Endothelial cell of umbilical vein (primary cell): ENCODE measurements at regions not wholly inside any gene's neighbourhood (a gene's known extent, or its start where the extent isn't known, plus 50 kb on each side); places are given as distances from the start of the nearest gene placed in this dataset.

Experiments used
- BruUV-seq: library from RNA; stranded (reverse); fragments of 400-500 nt; replicated peaks from 2 replicates; lab custom pipeline; 2021; lab: Mats Ljungman, UMichigan
- CTCF ChIA-PET: fragments of 300-600, 350-600 bp; sonication (Branson Sonifier 250); formaldehyde crosslinking; loops from one replicate; lab custom pipeline; 2021; ENCODE audit warnings: antibody characterized with exemption, inconsistent platforms; lab: Charles Lee
- POLR2A ChIA-PET: fragments of 300-600, 350-600 bp; sonication (Branson Sonifier 250); formaldehyde crosslinking; loops from one replicate; lab custom pipeline; 2021; ENCODE audit warnings: antibody characterized with exemption, inconsistent platforms; lab: Charles Lee
- DNase-seq: peaks from one replicate; pipeline ENCODE4 v3.0.0-alpha.2; 2011; ENCODE audit warnings: low read depth, low spot score
- FAIRE-seq: peaks from 2 replicates; lab custom pipeline; 2011; peaks lifted over from hg19 to GRCh38; lab: Jason Lieb, UNC
- H2AFZ ChIP-seq: 2 replicates; pipeline ENCODE4 v1.6.0; 2012; ENCODE audit warnings: low read depth, low read length, control low read depth, inconsistent platforms
- H3K27ac ChIP-seq: 2 replicates; pipeline ENCODE4 v1.5.1; 2011; ENCODE audit warnings: low read depth, mild to moderate bottlenecking, control low read depth, low read length, moderate library complexity; ENCODE audit not compliant: insufficient read depth
- H3K27me3 ChIP-seq, 2 experiments: 2 replicates each; pipeline versions ENCODE4 v1.6.0 to v1.6.1; 2011; ENCODE audit warnings: low read length in 2 of 2, mixed read lengths in 1 of 2; ENCODE audit not compliant: control insufficient read depth in 2 of 2, insufficient read depth in 2 of 2
- H3K36me3 ChIP-seq, 2 experiments: 2 replicates in 1 of 2; 3 replicates in 1 of 2; pipeline ENCODE4 v1.5.1; 2011; ENCODE audit warnings: low read length in 2 of 2, mild to moderate bottlenecking in 1 of 2, moderate library complexity in 1 of 2; ENCODE audit not compliant: control insufficient read depth in 2 of 2, insufficient read depth in 2 of 2; ENCODE audit errors: extremely low read depth in 1 of 2
- H3K4me1 ChIP-seq: 3 replicates; pipeline ENCODE4 v1.5.1; 2011; ENCODE audit warnings: mild to moderate bottlenecking, low read length; ENCODE audit not compliant: control insufficient read depth, insufficient read depth; ENCODE audit errors: extremely low read depth
- H3K4me2 ChIP-seq: 2 replicates; pipeline ENCODE4 v1.6.1; 2011; ENCODE audit warnings: low read length, control low read depth, mixed read lengths; ENCODE audit not compliant: insufficient read depth
- H3K4me3 ChIP-seq, 3 experiments: fragments of 200-600 bp in 1 of 3; sonication (generic), shearing (Covaris generic) in 1 of 3; replicated peaks in 1 of 3; 2 replicates each; pipeline ENCODE4 v1.5.1; 2011 to 2016; ENCODE audit warnings: control low read depth in 3 of 3, low read length in 3 of 3, mild to moderate bottlenecking in 2 of 3, inconsistent platforms in 1 of 3, low read depth in 1 of 3, moderate library complexity in 1 of 3; ENCODE audit not compliant: insufficient read depth in 1 of 3
- H3K79me2 ChIP-seq: 2 replicates; pipeline ENCODE4 v1.6.0; 2012; ENCODE audit warnings: low read length, inconsistent platforms; ENCODE audit not compliant: control insufficient read depth, insufficient read depth
- H3K9ac ChIP-seq: replicated peaks from 2 replicates; pipeline ENCODE3; 2011; ENCODE audit warnings: low read length, control low read depth; ENCODE audit not compliant: insufficient read depth; ENCODE audit errors: extremely low read depth
- H3K9me1 ChIP-seq: replicated peaks from 3 replicates; pipeline ENCODE4 v1.6.0; 2011; ENCODE audit warnings: mild to moderate bottlenecking, low read length; ENCODE audit not compliant: control insufficient read depth, insufficient read depth; ENCODE audit errors: extremely low read depth
- H3K9me3 ChIP-seq: replicated peaks from 2 replicates; pipeline ENCODE4 v1.5.1; 2012; ENCODE audit warnings: low read length, inconsistent platforms; ENCODE audit not compliant: control insufficient read depth, insufficient read depth
- H4K20me1 ChIP-seq: replicated peaks from 2 replicates; pipeline ENCODE3; 2011; ENCODE audit warnings: mild to moderate bottlenecking, low read length; ENCODE audit not compliant: control insufficient read depth, insufficient read depth; ENCODE audit errors: extremely low read depth
- EZH2 ChIP-seq: IDR thresholded peaks from 2 replicates; pipeline ENCODE4 v1.6.1; 2012; ENCODE audit warnings: borderline replicate concordance, low read depth, mild to moderate bottlenecking, moderate library complexity, low read length, inconsistent platforms; ENCODE audit not compliant: severe bottlenecking
- FOS ChIP-seq: IDR thresholded peaks from 2 replicates; pipeline ENCODE4 v1.6.1; 2011; ENCODE audit warnings: mild to moderate bottlenecking, low read length, moderate library complexity, borderline replicate concordance; ENCODE audit not compliant: insufficient read depth
- GATA2 ChIP-seq: IDR thresholded peaks from 2 replicates; pipeline ENCODE4 v1.7.0; 2011; ENCODE audit warnings: low read depth, mild to moderate bottlenecking, moderate library complexity, mixed read lengths, low read length; ENCODE audit not compliant: insufficient read length, insufficient read depth
- JUN ChIP-seq: IDR thresholded peaks from 2 replicates; pipeline ENCODE4 v1.6.1; 2011; ENCODE audit warnings: borderline replicate concordance, low read depth; ENCODE audit not compliant: insufficient read length, insufficient read depth
- MYC ChIP-seq: IDR thresholded peaks from one replicate; pipeline ENCODE4 v1.6.1; 2011; ENCODE audit warnings: mild to moderate bottlenecking, low read depth, low read length
- POLR2A ChIP-seq: IDR thresholded peaks from 2 replicates; pipeline ENCODE4 v1.6.1; 2012; ENCODE audit warnings: low read depth, mild to moderate bottlenecking, control low read depth, low read length
- POLR2AphosphoS5 ChIP-seq: IDR thresholded peaks from 2 replicates; pipeline ENCODE4 v1.6.1; 2012; ENCODE audit warnings: low read depth, mild to moderate bottlenecking, control low read depth, low read length, moderate library complexity; ENCODE audit not compliant: insufficient read depth
- dilution Hi-C: fragments of 300-500 bp; cut with MboI; formaldehyde crosslinking; loops from one replicate; pipeline ENCODE4 v1.15.0; 2019; ENCODE audit warnings: low sequenced_read_pairs; ENCODE audit not compliant: extremely low pct_ligation_motif_present
- intact Hi-C: fragments of 100-400 bp; cut with micrococcal nuclease; formaldehyde crosslinking; loops from one replicate; pipeline ENCODE4 v1.10.0; 2022
- TF ChIP-seq, protein P1 (sequence below), 2 donors: IDR thresholded peaks; 1 replicate in 1 of 2; 2 replicates in 1 of 2; pipeline ENCODE4 v1.5.1; 2011; ENCODE audit warnings: low read length in 2 of 2, mild to moderate bottlenecking in 2 of 2, moderate library complexity in 2 of 2, control low read depth in 1 of 2, inconsistent platforms in 1 of 2, low read depth in 1 of 2; ENCODE audit not compliant: insufficient read depth in 1 of 2; ENCODE audit errors: extremely low read depth in 1 of 2
- TF ChIP-seq, protein P2 (sequence below): IDR thresholded peaks from 2 replicates; pipeline ENCODE4 v1.6.1; 2011; ENCODE audit not compliant: insufficient read depth, insufficient read length

DNA sequence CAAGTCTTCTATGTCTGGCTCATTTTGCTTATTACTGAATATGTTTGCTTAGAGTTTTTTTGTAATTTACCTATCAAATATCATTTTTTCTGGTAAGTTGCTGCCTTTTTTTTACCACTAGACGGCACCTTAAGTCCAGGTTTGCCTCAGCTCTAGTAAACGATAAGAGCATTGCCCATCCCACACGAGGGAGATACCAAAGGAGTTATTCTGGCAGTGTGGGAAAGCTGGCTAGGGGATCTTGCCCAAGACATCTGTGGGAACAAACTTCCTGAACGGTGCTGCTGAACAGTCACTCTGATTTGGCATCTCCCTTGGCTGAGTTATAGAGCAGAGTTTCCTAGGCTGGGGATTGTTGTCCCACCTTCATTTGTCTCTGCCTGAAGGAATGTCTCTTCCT, 306.4 kb downstream of the COL12A1 start:
- Histone ChIP-seq H3K4me3 (no peak overlapping the region), H3K9ac (no peak overlapping the region), H3K27ac (no peak overlapping the region), H3K79me2 (no peaks in the 10 kb centered on the region), H3K4me2 (no peak overlapping the region), H3K4me1 (no peaks in the 10 kb centered on the region), H2AFZ (no peak overlapping the region), H3K36me3 (no peaks in the 10 kb centered on the region), H3K27me3 (no peaks in the 10 kb centered on the region), H4K20me1 (no peaks in the 10 kb centered on the region), H3K9me1 (no peaks in the 10 kb centered on the region), H3K9me3 (no peaks in the 10 kb centered on the region)
- POLR2A ChIA-PET, result no interaction called here
- no TSS peak for BruUV-seq
- DNase-seq (peak; percentile 52), FAIRE-seq (no peak)
- CTCF ChIA-PET, result interaction anchor here (1.3 to 6.3 kb wide), 3 partner anchors 307 to 811 kb away, joined by 3 to 184 read pairs (median 4); partner anchors contain the start of gene COL12A1
- TF ChIP-seq GATA2 (no peak), EZH2 (no peak), POLR2AphosphoS5 (no peak)
- TF ChIP-seq, protein P1, sequence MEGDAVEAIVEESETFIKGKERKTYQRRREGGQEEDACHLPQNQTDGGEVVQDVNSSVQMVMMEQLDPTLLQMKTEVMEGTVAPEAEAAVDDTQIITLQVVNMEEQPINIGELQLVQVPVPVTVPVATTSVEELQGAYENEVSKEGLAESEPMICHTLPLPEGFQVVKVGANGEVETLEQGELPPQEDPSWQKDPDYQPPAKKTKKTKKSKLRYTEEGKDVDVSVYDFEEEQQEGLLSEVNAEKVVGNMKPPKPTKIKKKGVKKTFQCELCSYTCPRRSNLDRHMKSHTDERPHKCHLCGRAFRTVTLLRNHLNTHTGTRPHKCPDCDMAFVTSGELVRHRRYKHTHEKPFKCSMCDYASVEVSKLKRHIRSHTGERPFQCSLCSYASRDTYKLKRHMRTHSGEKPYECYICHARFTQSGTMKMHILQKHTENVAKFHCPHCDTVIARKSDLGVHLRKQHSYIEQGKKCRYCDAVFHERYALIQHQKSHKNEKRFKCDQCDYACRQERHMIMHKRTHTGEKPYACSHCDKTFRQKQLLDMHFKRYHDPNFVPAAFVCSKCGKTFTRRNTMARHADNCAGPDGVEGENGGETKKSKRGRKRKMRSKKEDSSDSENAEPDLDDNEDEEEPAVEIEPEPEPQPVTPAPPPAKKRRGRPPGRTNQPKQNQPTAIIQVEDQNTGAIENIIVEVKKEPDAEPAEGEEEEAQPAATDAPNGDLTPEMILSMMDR (IDR thresholded peaks at IDR 0.05; ENCODE audit: extremely low read depth in 1 of 2, insufficient read depth in 1 of 2, low read depth in 1 of 2, low read length in 2 of 2), result peak in 1 of 2 donors; percentile 19
- dilution Hi-C loops, result no loop called here
- intact Hi-C loops, result loop anchor here (1.0 kb wide), 1 partner anchor 305 kb away; no protein-coding TSS in a partner anchor

DNA sequence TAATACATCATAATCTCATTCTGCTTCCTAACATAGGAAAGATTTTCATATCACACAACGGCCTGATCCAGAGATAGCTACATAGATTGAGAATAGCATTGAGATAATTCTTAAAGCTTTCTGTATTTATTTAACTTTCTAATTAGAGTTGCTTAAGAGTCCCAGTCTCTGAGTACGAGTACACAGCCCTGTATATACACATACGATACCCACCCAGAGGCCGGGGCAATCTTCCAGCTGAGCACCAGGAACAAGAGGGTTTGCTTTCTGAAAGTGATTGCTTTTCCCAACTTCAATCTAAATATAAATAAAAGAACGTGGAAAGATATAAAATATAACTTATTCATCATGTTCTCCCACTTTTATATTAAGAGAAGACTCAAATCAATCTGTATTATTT, 313.8 kb downstream of the COL12A1 start:
- Histone ChIP-seq H3K9ac (no peak overlapping the region), H3K4me2 (no peak overlapping the region), H4K20me1 (no peaks in the 10 kb centered on the region), H3K9me3 (no peaks in the 10 kb centered on the region), H3K9me1 (no peaks in the 10 kb centered on the region), H3K4me3 (no peak overlapping the region), H3K27me3 (no peaks in the 10 kb centered on the region), H2AFZ (no peak overlapping the region), H3K4me1 (no peaks in the 10 kb centered on the region), H3K36me3 (no peaks in the 10 kb centered on the region), H3K27ac (no peak overlapping the region), H3K79me2 (no peaks in the 10 kb centered on the region)
- BruUV-seq, result no TSS peak
- dilution Hi-C loops, result no loop called here
- TF ChIP-seq FOS (no peak), EZH2 (no peak), JUN (no peak), GATA2 (no peak), POLR2A (no peak), POLR2AphosphoS5 (no peak), MYC (no peak)
- TF ChIP-seq, protein P1 (IDR thresholded peaks at IDR 0.05; ENCODE audit: extremely low read depth in 1 of 2, insufficient read depth in 1 of 2, low read depth in 1 of 2, low read length in 2 of 2), result no peak
- TF ChIP-seq, protein P2, sequence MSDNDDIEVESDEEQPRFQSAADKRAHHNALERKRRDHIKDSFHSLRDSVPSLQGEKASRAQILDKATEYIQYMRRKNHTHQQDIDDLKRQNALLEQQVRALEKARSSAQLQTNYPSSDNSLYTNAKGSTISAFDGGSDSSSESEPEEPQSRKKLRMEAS, result no peak
- CTCF ChIA-PET, result interaction anchor here (0.8 to 2.0 kb wide), 3 partner anchors 9 to 483 kb away, joined by 3 to 10 read pairs (median 3); no protein-coding TSS in a partner anchor
- intact Hi-C loops, result no loop called here
- POLR2A ChIA-PET, result no interaction called here
- no peak for FAIRE-seq
- no peak for DNase-seq
